SH-SY5Y (cell line): ENCODE measurements at regions not wholly inside any gene's neighbourhood (a gene's known extent, or its start where the extent isn't known, plus 50 kb on each side); places are given as distances from the start of the nearest gene placed in this dataset.

Source experiments
- GATA2 ChIP-seq: IDR thresholded peaks from 2 replicates; pipeline ENCODE4 v1.6.1; 2011; ENCODE audit warnings: mild to moderate bottlenecking, low read depth, low read length
- GATA3 ChIP-seq: IDR thresholded peaks from 2 replicates; pipeline ENCODE4 v1.6.1; 2011; ENCODE audit warnings: low read depth, mild to moderate bottlenecking, low read length, moderate library complexity

DNA sequence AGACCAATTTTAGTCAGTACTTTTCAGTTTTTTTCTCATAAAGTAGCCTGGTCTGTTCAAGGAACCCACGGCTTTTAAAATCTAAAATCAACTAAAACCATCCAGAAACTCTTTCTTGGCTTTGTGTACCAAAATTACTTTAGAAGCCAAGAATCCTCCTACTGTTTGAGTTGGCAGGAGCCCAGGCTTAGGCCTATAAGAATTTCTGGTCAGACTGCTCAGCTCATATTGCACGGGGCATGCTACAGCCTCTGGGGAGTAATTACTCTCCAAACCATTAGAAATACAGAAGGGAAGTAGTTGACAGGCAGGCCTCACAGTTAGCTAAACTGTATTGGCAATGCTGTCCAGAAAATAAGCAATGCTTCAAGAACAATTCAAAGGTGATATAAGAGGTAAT lies 1862.9 kb upstream of the RAG2 start:
- TF ChIP-seq GATA2: no peak
- no peak for TF ChIP-seq GATA3
